ENCODE measurements at regions not wholly inside any gene's neighbourhood (a gene's known extent, or its start where the extent isn't known, plus 50 kb on each side); places are given as distances from the start of the nearest gene placed in this dataset.

DNA sequence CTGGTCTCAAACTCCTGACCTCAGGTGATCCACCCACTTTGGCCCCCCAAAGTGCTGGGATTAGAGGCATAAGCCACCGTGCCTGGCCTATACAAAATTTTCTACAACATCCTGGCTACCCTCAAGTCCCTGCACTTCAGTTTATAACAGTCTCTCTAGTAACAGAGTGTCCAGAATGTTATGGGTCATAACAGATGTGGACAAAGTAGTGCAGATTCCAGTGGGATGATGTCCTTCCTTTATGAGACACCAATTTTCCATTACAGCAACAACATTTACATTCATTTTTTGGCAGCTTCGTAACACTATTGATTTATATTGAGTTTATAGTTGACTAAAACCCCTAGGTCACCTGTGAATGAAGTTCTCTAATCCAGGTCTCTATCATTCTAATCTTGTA is 429.4 kb upstream of the PTBP2 start:
- no peak for DNase-seq (ENCODE audit: low spot score)

DNA sequence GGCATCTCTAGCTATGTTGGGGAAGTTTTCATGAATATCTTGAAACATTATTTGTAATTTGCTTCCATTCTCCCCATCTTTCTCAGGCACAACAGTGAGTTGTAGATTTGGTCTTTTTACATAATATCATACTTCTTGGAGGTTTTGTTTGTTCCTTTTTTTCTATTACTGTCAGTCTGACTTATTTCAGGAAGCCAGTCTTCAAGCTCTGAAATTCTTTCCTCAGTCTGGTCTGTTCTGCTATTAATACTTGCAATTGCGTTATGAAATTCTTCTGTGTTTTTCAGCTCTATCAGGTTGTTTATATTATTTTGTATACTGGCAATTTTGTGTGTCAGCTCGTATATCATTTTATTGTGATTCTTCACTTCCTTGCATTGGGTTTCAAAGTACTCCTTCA is 424.6 kb upstream of the PTBP2 start:
- DNase-seq (ENCODE audit: low spot score), result no peak

- DNase-seq (ENCODE audit: low spot score), result no peak
Observed at GRCh38 chr1:96306809-96307560, 414.6 kb upstream of the PTBP2 start.

GRCh38 chr1:96308314-96308713 is 413.3 kb upstream of the PTBP2 start:
- no peak for DNase-seq (ENCODE audit: low spot score)

DNA sequence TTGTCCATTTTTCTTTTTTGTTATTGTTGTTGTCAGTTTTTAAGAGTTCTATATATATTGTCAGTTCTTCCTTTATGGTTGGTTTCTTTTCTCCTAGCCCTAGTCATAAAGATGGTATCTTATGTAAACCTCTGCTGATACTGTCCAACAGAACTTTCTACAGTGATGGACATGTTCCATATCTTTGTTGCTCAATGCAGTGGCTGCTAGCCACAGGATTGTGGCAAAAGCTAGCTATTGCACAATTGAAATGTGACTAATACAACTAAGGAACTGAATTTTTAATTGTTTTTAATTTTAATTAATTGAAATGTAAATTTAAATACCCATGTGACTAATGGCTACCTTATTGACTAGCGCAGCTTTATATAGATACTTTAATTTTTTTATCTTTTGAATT is 411.8 kb upstream of the PTBP2 start:
- no peak for DNase-seq (ENCODE audit: low spot score)

DNA sequence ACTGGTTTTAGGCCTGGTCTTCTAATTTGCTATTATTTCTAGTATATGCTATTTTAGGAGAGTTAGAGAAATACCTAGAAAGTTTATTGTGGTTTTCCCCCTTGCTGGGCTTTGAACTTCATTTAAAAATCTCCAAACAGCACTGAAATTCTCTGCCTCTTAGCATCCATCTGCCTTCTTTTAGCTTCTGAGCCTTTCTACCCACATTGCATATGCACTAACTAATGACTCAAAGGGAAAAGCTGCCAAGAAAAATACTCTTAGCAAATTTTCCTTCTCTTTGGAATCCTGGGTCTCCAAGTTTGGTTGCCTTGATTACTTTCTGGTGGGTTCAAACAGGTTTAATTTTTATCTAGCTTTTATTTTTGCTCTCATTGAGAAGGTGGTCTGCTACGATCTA is 408.4 kb upstream of the PTBP2 start:
- DNase-seq (ENCODE audit: low spot score), result no peak

- DNase-seq (ENCODE audit: low spot score), result no peak
Observed at GRCh38 chr1:96329121-96329520, 392.5 kb upstream of the PTBP2 start.

- no peak for DNase-seq (ENCODE audit: low spot score)
Observed at GRCh38 chr1:96331596-96331995, 390.0 kb upstream of the PTBP2 start.

GRCh38 chr1:96333522-96334235 is 387.9 kb upstream of the PTBP2 start:
- no peak for DNase-seq (ENCODE audit: low spot score)

- DNase-seq (ENCODE audit: low spot score), result no peak
Observed at GRCh38 chr1:96334236-96334557, 387.4 kb upstream of the PTBP2 start.

DNA sequence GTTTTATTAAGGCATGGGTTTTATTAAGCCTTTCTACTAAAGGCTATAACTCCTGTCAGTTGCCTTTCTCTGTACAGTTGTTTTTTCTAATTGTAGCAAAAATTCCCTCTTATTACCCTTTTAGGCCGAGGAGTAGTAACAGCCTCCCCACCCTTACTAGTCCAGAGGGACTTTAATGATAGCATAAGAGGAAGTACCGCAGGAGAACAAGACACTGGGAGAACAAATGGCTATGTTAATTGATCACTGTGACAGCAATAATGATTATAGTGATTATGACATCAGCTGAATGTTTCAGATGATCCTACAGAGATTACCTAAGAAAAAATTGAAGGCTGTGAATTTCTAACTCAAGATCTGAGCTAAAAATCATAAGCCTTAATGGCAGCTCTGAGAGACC is 383.0 kb upstream of the PTBP2 start:
- no peak for DNase-seq (ENCODE audit: low spot score)

DNA sequence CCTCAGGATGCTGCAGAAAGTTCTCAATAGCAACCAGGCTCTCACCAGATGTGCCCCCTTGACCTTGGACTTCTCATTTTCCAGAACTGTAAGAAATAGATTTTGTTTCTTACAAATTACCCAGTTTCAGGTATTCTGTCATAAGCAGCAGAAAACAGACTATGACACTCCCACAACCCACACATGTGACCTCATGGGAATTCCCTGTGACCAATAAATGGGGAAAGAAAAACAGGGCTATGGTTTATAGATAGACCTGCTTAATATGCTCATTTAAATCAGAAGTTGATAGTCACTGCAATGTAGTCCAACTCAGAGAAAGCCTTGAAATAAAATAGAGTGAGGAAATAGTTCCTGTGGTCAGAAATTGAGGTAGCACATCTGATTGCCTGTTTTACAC is 380.9 kb upstream of the PTBP2 start:
- DNase-seq (ENCODE audit: low spot score), result no peak

- no peak for DNase-seq (ENCODE audit: low spot score)
Observed at GRCh38 chr1:96346719-96347118, 374.9 kb upstream of the PTBP2 start.

DNA sequence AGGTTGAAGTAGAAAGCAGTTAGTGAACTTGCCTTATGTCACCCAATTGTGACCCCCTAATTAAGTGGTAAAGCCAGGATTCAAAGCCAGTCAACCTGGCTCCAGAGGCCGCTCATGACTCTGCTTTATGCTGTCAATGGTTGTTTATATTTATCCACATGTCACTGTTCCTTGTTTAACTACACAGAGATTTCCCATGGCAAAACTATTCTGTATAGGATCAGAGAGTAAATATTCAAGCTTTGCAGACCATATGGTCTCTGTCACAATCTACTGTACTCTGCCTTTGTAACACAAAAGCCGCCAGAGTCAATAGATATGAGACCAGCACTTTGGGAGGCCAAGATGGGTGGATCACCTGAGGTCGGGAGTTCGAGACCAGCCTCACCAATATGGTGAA is 371.7 kb upstream of the PTBP2 start:
- DNase-seq (ENCODE audit: low spot score), result no peak

- no peak for DNase-seq (ENCODE audit: low spot score)
Observed at GRCh38 chr1:96352733-96353132, 368.9 kb upstream of the PTBP2 start.

DNA sequence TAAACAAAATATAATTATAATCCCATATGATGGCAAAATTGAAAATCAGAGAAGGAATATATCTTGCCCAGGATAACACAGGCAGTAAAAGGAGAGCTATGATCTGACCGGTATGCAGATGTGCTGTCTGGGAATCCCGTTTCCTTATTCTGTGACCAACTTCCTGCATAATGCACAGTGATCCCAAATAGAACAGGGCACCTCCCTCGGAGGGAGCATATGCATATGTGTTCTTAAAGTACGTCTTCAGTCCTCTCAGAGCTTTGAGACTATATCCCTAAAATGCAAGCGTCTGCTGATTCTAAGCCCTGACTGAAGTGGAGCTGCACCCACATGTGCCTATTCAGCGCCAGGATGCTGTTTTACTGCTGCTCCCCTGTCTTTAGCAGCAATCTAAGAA is 366.1 kb upstream of the PTBP2 start:
- DNase-seq (ENCODE audit: low spot score), result no peak

DNA sequence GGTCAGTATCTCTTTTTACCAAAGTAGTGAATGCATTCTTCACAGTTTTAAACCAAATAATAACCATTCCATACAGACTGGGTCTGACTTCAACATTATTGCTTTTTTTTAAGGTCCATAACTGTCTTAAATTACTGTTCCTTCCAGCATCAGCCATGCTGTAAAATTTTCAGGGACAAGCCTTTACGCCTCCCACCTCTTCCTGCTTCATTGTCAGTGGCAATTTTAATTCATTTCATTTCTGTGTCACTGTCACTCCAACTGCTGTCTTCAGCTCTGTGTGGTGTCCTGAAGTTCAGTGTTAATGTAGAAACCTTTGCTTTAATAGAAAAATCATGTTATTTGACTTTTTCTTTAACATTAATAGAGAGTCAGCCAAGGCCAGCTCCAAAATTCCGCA is 365.6 kb upstream of the PTBP2 start:
- no peak for DNase-seq (ENCODE audit: low spot score)

DNA sequence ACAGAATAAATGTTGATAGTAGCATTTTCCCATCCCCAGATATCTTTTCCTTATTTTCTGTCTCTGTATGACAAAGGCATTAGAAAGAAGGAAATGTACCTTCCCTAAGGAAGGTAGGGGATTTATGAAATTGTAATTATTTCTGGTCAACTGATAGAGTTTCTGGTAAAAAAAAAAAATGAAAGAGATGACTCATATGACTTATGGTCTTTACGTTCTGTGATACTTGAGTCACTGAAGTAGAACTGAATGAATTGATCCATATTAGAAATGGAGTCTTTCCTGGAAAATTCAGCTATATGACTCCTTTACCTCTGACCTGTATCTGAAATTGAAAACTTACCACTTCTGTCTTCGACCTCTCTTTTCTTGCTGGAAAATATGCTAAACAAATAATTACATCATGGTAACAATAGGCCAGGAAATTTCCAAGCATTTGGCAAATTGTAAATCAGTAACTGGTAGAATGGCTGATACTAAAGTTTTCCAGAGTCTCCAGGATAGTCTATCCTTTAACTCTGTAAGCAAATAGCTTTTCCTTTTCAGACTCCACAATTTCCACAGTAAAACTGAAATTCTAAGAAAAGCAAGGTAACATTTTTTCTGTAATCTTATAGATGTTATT is 364.3 kb upstream of the PTBP2 start:
- no peak for DNase-seq (ENCODE audit: low spot score)

DNA sequence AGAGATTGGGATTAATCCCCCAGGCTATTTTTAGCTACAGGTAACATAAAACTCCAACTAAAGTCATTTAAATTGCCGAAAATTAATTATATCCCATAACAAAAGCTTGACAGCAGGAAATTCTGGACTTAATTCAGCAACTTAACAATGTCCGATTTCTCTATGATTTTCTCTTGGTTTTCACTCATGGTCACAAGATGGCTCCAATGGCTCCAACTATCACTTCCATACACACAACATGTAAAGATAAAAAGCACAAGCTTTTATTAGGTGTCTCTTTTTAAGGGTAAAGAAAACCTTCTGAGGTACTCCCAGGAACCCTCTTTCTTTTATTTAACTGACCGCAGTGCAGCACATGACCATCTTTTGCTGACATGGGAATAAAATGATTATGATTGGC is 363.5 kb upstream of the PTBP2 start:
- DNase-seq (ENCODE audit: low spot score), result no peak

DNA sequence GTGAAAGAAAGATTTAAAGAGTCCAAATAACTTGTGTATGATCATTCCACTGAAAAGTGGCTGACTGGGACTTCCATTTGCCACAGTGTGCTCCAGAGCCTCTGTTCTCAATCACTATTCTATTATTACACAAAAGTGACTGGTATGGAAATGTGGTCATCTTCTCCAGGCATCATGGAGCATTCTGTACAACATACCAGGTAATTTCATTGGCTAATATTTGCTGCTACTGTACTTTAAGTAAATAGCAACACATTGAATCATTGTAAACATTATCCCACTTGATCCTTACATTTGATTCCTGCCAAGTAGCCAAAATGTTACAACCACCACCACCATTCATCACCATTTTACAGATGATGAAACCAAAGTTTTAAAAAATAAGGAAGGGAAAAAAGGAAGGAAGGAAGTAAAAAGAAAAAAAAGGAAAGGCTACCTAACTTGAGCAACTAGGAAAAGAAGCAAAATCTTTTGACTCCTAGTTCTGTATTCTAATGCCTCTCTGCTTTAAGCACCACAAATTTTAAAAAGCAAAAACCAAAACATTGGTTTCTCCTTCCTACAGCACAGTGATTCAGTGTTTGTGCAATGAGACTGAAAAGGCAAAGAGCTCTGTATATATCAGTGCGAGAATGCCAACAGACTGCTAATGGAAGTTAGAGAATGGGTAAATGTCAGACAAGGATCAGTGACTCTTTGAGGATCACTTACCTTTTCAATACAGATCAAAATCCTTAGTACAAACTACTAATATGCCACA is 361.4 kb upstream of the PTBP2 start:
- DNase-seq (ENCODE audit: low spot score), result no peak

GRCh38 chr1:96361271-96361856 is 360.2 kb upstream of the PTBP2 start:
- DNase-seq (ENCODE audit: low spot score), result no peak

DNA sequence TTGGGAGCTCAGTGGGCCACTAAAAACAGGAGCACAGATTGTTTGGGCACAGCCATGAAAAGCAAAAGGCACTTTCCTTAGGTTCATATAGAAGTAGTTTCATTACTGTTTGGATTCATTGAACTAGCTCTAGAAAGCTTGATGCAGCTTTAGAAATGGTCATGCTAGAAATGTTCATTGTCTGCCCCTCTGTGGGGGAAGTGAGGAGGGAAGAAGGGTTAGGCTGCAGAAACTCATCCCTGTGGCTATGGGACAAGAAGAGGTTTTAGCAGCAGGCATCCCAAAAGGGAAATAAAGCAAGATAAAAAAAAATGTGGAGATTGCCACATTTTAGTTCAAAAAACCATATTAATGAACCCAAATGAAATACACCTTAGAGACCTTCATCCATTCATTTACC is 359.6 kb upstream of the PTBP2 start:
- no peak for DNase-seq (ENCODE audit: low spot score)

All from germinal center (tissue), 1 donor.